H9 (cell line): ENCODE measurements at regions not wholly inside any gene's neighbourhood (a gene's known extent, or its start where the extent isn't known, plus 50 kb on each side); places are given as distances from the start of the nearest gene placed in this dataset.

Source experiments
- DNase-seq: peaks from one replicate; pipeline ENCODE4 v3.0.0-alpha.2; 2017
- H2AFZ ChIP-seq: one replicate; pipeline ENCODE4 v1.6.1; 2013; ENCODE audit warnings: mild to moderate bottlenecking, low read length, control low read depth, moderate library complexity
- H2AK5ac ChIP-seq: 2 replicates; pipeline ENCODE4 v1.6.1; 2013; ENCODE audit warnings: low read length, control low read depth, mixed read lengths; ENCODE audit not compliant: insufficient read length
- H2BK120ac ChIP-seq: one replicate; pipeline ENCODE4 v1.6.1; 2013; ENCODE audit warnings: low read depth, mild to moderate bottlenecking, low read length, control low read depth, inconsistent platforms; ENCODE audit not compliant: poor library complexity, severe bottlenecking
- H2BK12ac ChIP-seq: 2 replicates; pipeline ENCODE4 v1.6.1; 2013; ENCODE audit warnings: low read length, control low read depth, mixed read lengths, low read depth; ENCODE audit not compliant: insufficient read length
- H2BK15ac ChIP-seq: 2 replicates; pipeline ENCODE4 v1.6.1; 2013; ENCODE audit warnings: low read depth, low read length, control low read depth
- H2BK20ac ChIP-seq: one replicate; pipeline ENCODE4 v1.6.1; 2013; ENCODE audit warnings: low read depth, mild to moderate bottlenecking, low read length, control low read depth, inconsistent platforms; ENCODE audit not compliant: poor library complexity, severe bottlenecking
- H2BK5ac ChIP-seq: 2 replicates; pipeline ENCODE4 v1.6.1; 2013; ENCODE audit warnings: low read length, control low read depth, mixed read lengths; ENCODE audit not compliant: insufficient read length
- H3K14ac ChIP-seq: 2 replicates; pipeline ENCODE4 v1.6.1; 2013; ENCODE audit warnings: low read length, control low read depth; ENCODE audit not compliant: insufficient read depth
- H3K18ac ChIP-seq: 2 replicates; pipeline ENCODE4 v1.6.1; 2013; ENCODE audit warnings: low read depth, mild to moderate bottlenecking, mixed read lengths, low read length, control low read depth; ENCODE audit not compliant: insufficient read length
- H3K23ac ChIP-seq: 2 replicates; pipeline ENCODE4 v1.6.1; 2013; ENCODE audit warnings: low read length, control low read depth, mixed read lengths, low read depth; ENCODE audit not compliant: insufficient read length
- H3K23me2 ChIP-seq: 2 replicates; pipeline ENCODE4 v1.6.1; 2013; ENCODE audit warnings: low read depth, mild to moderate bottlenecking, mixed read lengths, low read length, control low read depth; ENCODE audit not compliant: insufficient read length, poor library complexity, severe bottlenecking
- H3K27ac ChIP-seq: 2 replicates; pipeline ENCODE4 v1.5.1; 2013; ENCODE audit warnings: low read length, control low read depth, mixed read lengths, low read depth; ENCODE audit not compliant: insufficient read length
- H3K27me3 ChIP-seq: 2 replicates; pipeline ENCODE4 v1.6.1; 2013; ENCODE audit warnings: low read length, control low read depth, inconsistent platforms; ENCODE audit not compliant: insufficient read depth
- H3K4ac ChIP-seq: 2 replicates; pipeline ENCODE4 v1.6.1; 2013; ENCODE audit warnings: low read depth, mild to moderate bottlenecking, control low read depth, inconsistent platforms, low read length, moderate library complexity
- H3K4me1 ChIP-seq: 2 replicates; pipeline ENCODE4 v1.6.1; 2013; ENCODE audit warnings: low read length, control low read depth, inconsistent platforms; ENCODE audit not compliant: insufficient read depth
- H3K4me2 ChIP-seq: 2 replicates; pipeline ENCODE4 v1.6.1; 2013; ENCODE audit warnings: low read length, control low read depth, mixed read lengths; ENCODE audit not compliant: insufficient read length, insufficient read depth
- H3K56ac ChIP-seq: 2 replicates; pipeline ENCODE4 v1.6.1; 2013; ENCODE audit warnings: low read depth, mild to moderate bottlenecking, mixed read lengths, low read length, control low read depth; ENCODE audit not compliant: insufficient read length
- H3K79me1 ChIP-seq: 2 replicates; pipeline ENCODE4 v1.6.1; 2013; ENCODE audit warnings: low read depth, mild to moderate bottlenecking, moderate library complexity, low read length, control low read depth, inconsistent platforms; ENCODE audit not compliant: insufficient read depth, poor library complexity, severe bottlenecking
- H3K79me2 ChIP-seq: 2 replicates; pipeline ENCODE4 v1.6.1; 2013; ENCODE audit warnings: low read length, control low read depth, inconsistent platforms; ENCODE audit not compliant: insufficient read depth
- H3K9ac ChIP-seq: 2 replicates; pipeline ENCODE4 v1.6.1; 2013; ENCODE audit warnings: low read length, control low read depth, mixed read lengths; ENCODE audit not compliant: insufficient read length; ENCODE audit errors: extremely low read depth
- H3K9me3 ChIP-seq: one replicate; pipeline ENCODE4 v1.6.1; 2013; ENCODE audit warnings: low read depth, low read length, inconsistent platforms; ENCODE audit not compliant: control insufficient read depth
- H3T11ph ChIP-seq: one replicate; pipeline ENCODE4 v1.6.1; 2013; ENCODE audit warnings: mild to moderate bottlenecking, low read length, control low read depth, inconsistent platforms
- H4K20me1 ChIP-seq: one replicate; pipeline ENCODE4 v1.6.1; 2013; ENCODE audit not compliant: control insufficient read depth, insufficient read length, insufficient read depth
- H4K5ac ChIP-seq: 2 replicates; pipeline ENCODE4 v1.6.1; 2013; ENCODE audit warnings: low read depth, mild to moderate bottlenecking, mixed read lengths, low read length, control low read depth; ENCODE audit not compliant: insufficient read length
- H4K8ac ChIP-seq: replicated peaks from 2 replicates; pipeline ENCODE4 v1.6.1; 2013; ENCODE audit warnings: low read length, control low read depth, mixed read lengths, low read depth; ENCODE audit not compliant: insufficient read length
- H4K91ac ChIP-seq: 2 replicates; pipeline ENCODE4 v1.6.1; 2013; ENCODE audit warnings: low read depth, mild to moderate bottlenecking, moderate library complexity, mixed read lengths, low read length, control low read depth; ENCODE audit not compliant: insufficient read length
- H3K27ac Mint-ChIP-seq, 3 experiments: 2 replicates in 2 of 3; 3 replicates in 1 of 3; pipeline ENCODE4 v1.8.0; 2020 to 2021; ENCODE audit warnings: mixed read lengths in 3 of 3, mild to moderate bottlenecking in 1 of 3, moderate library complexity in 1 of 3
- H3K27me3 Mint-ChIP-seq: 2 replicates; pipeline ENCODE4 v1.8.0; 2021; ENCODE audit warnings: low read depth, mild to moderate bottlenecking, moderate library complexity, mixed read lengths
- H3K36me3 Mint-ChIP-seq, 3 experiments: 2 replicates in 2 of 3; 3 replicates in 1 of 3; pipeline ENCODE4 v1.8.0; 2020 to 2021; ENCODE audit warnings: low read depth in 3 of 3, mixed read lengths in 3 of 3; ENCODE audit not compliant: insufficient read depth in 1 of 3
- H3K4me1 Mint-ChIP-seq, 2 experiments: 2 replicates each; pipeline ENCODE4 v1.8.0; 2020; ENCODE audit warnings: mixed read lengths in 2 of 2
- H3K4me3 Mint-ChIP-seq, 2 experiments: 2 replicates in 1 of 2; 3 replicates in 1 of 2; pipeline ENCODE4 v1.8.0; 2020 to 2021; ENCODE audit warnings: mild to moderate bottlenecking in 2 of 2, mixed read lengths in 2 of 2, moderate library complexity in 1 of 2
- H3K9me3 Mint-ChIP-seq, 2 experiments: 2 replicates in 1 of 2; 3 replicates in 1 of 2; pipeline ENCODE4 v1.8.0; 2020; ENCODE audit warnings: mild to moderate bottlenecking in 2 of 2, mixed read lengths in 2 of 2, moderate library complexity in 1 of 2
- WGBS: extraction: QIAGEN DNeasy Blood & Tissue Kit; methylation state at CpG from one replicate; pipeline ENCODE4 v1.1.7; 2013; ENCODE audit warnings: missing lambda C conversion rate, low lambda C conversion rate, mixed read lengths; ENCODE audit not compliant: insufficient read length; ENCODE audit errors: extremely low coverage; 5-methylcytosine and 5-hydroxymethylcytosine counted together
- TF ChIP-seq, protein P1 (sequence below): fragments of 200-600 bp; sonication (generic); conservative IDR thresholded peaks from 3 replicates; pipeline ENCODE4 v1.8.0; 2021; ENCODE audit warnings: antibody characterized with exemption, mild to moderate bottlenecking

- no peak overlapping the region for H3K4ac ChIP-seq
- Mint-ChIP-seq H3K27me3 (peaks cover 5% of the 10 kb centered on the region), H3K36me3 (no peaks in the 10 kb centered on the region), H3K4me3 (no peak overlapping the region), H3K4me1 (peaks cover 15 to 17% of the 10 kb centered on the region in 2 experiments), H3K9me3 (no peaks in the 10 kb centered on the region; a peak in 1 of 5 replicates), H3K27ac (peak overlapping the region in 1 of 3 experiments; percentile 95; a peak in 1 of 7 replicates)
- no peak overlapping the region for H2BK20ac ChIP-seq
- H2AFZ ChIP-seq, result no peak overlapping the region
- no peak overlapping the region for H3K23ac ChIP-seq
- WGBS, result no CpG with 5 or more reads among the region's 10 CpGs
- TF ChIP-seq, protein P1, sequence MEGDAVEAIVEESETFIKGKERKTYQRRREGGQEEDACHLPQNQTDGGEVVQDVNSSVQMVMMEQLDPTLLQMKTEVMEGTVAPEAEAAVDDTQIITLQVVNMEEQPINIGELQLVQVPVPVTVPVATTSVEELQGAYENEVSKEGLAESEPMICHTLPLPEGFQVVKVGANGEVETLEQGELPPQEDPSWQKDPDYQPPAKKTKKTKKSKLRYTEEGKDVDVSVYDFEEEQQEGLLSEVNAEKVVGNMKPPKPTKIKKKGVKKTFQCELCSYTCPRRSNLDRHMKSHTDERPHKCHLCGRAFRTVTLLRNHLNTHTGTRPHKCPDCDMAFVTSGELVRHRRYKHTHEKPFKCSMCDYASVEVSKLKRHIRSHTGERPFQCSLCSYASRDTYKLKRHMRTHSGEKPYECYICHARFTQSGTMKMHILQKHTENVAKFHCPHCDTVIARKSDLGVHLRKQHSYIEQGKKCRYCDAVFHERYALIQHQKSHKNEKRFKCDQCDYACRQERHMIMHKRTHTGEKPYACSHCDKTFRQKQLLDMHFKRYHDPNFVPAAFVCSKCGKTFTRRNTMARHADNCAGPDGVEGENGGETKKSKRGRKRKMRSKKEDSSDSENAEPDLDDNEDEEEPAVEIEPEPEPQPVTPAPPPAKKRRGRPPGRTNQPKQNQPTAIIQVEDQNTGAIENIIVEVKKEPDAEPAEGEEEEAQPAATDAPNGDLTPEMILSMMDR, result no peak
- no peak overlapping the region for H3K18ac ChIP-seq
- H3K9ac ChIP-seq, result no peak overlapping the region
- H2BK120ac ChIP-seq, result no peak overlapping the region
- H2BK15ac ChIP-seq, result no peak overlapping the region
- H4K5ac ChIP-seq, result no peak overlapping the region
- H3K79me1 ChIP-seq, result no peaks in the 10 kb centered on the region
- H4K8ac ChIP-seq, result no peak overlapping the region
- H3K56ac ChIP-seq, result no peak overlapping the region
- H3K4me2 ChIP-seq, result no peak overlapping the region
- H3K27ac ChIP-seq, result no peak overlapping the region
- no peaks in the 10 kb centered on the region for H3K9me3 ChIP-seq
- no peak for DNase-seq
- H3K4me1 ChIP-seq, result peaks cover 2% of the 10 kb centered on the region; the same call in 1 of the 2 replicates
- no peaks in the 10 kb centered on the region for H3K27me3 ChIP-seq
- no peaks in the 10 kb centered on the region for H3K23me2 ChIP-seq
- no peak overlapping the region for H2BK5ac ChIP-seq
- H3K79me2 ChIP-seq, result no peaks in the 10 kb centered on the region
- no peak overlapping the region for H4K91ac ChIP-seq
- no peak overlapping the region for H3K14ac ChIP-seq
- no peak overlapping the region for H2BK12ac ChIP-seq
- no peak overlapping the region for H3T11ph ChIP-seq
- H2AK5ac ChIP-seq, result no peak overlapping the region
- H4K20me1 ChIP-seq, result no peaks in the 10 kb centered on the region
These were observed 72.2 kb downstream of the RMI2 start for GRCh38 chr16:11417487-11417886.
